Uterus (tissue), 3 donors: ENCODE measurements at regions not wholly inside any gene's neighbourhood (a gene's known extent, or its start where the extent isn't known, plus 50 kb on each side); places are given as distances from the start of the nearest gene placed in this dataset.

Source experiments
- DNase-seq, 2 donors: peaks; one replicate each; pipeline ENCODE4 v3.0.0-alpha.2; 2019 to 2020
- H3K27ac ChIP-seq, 2 donors: fragments of 200-600 bp; sonication (generic); 1 replicate in 1 of 2; 2 replicates in 1 of 2; pipeline ENCODE4 v1.5.1; 2016 to 2018
- H3K27me3 ChIP-seq, 2 donors: fragments of 200-600 bp; sonication (generic); one replicate each; pipeline ENCODE4 v1.5.1; 2018 to 2019; ENCODE audit warnings: control low read depth in 1 of 2
- H3K36me3 ChIP-seq, 2 donors: fragments of 200-600 bp; sonication (generic); one replicate each; pipeline ENCODE4 v1.5.1; 2019; ENCODE audit warnings: control low read depth in 1 of 2
- H3K4me1 ChIP-seq, 2 donors: fragments of 200-600 bp; sonication (generic); one replicate each; pipeline ENCODE4 v1.5.1; 2018 to 2019; ENCODE audit warnings: control low read depth in 1 of 2
- H3K4me3 ChIP-seq, 2 donors: fragments of 200-600 bp; sonication (generic); 1 replicate in 1 of 2; 2 replicates in 1 of 2; pipeline ENCODE4 v1.5.1; 2018 to 2019; ENCODE audit warnings: mild to moderate bottlenecking in 1 of 2
- H3K9me3 ChIP-seq, 2 donors: fragments of 200-600 bp; sonication (generic); one replicate each; pipeline ENCODE4 v1.5.1; 2019; ENCODE audit warnings: control low read depth in 1 of 2
- POLR2A ChIP-seq, 2 donors: fragments of 450-650 bp; IDR thresholded peaks; one replicate each; pipeline ENCODE4 v1.6.1; 2016; ENCODE audit warnings: antibody characterized with exemption in 2 of 2, mild to moderate bottlenecking in 1 of 2, moderate library complexity in 1 of 2
- intact Hi-C: fragments of 100-400 bp; cut with DNase I; formaldehyde crosslinking; loops from one replicate; pipeline ENCODE4 v1.15.1; 2023; ENCODE audit warnings: low total_unique reads
- TF ChIP-seq, protein P1 (sequence below), 4 experiments: fragments of 200-600 bp in 2 of 4; fragments of 450-650 bp in 2 of 4; sonication (generic) in 2 of 4; IDR thresholded peaks; one replicate each; pipeline ENCODE4 v1.5.1; 2016 to 2019; ENCODE audit warnings: antibody characterized with exemption in 4 of 4, mild to moderate bottlenecking in 2 of 4, moderate library complexity in 1 of 4
- donor health status: DM: yes; HTN: yes; CAD: no.

DNA sequence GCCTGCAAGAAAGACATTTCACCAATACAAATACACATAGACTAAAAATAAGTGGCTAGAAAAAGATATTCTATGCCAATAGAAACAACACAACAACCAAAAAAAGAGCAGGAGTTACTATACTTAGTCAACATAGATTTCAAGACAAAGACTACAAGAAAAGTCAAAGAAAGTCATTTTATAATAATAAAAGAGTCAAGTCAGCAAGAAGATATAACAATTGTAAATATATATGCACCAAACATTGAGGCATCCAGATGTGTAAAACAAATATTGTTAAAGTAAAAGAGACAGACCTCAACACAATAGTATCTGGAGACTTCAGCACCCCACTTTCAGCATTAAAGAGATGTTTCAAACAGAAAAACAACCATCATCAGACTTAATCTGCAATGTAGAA lies 104.6 kb downstream of the AMY1C start:
- no peak overlapping the region for H3K27ac ChIP-seq
- no peak overlapping the region for H3K4me3 ChIP-seq
- no peaks in the 10 kb centered on the region for H3K27me3 ChIP-seq
- no peak for DNase-seq
- no peaks in the 10 kb centered on the region for H3K36me3 ChIP-seq
- intact Hi-C loops, result no loop called here
- H3K9me3 ChIP-seq, result no peaks in the 10 kb centered on the region
- TF ChIP-seq POLR2A (IDR thresholded peaks at IDR 0.05), result no peak
- TF ChIP-seq, protein P1, sequence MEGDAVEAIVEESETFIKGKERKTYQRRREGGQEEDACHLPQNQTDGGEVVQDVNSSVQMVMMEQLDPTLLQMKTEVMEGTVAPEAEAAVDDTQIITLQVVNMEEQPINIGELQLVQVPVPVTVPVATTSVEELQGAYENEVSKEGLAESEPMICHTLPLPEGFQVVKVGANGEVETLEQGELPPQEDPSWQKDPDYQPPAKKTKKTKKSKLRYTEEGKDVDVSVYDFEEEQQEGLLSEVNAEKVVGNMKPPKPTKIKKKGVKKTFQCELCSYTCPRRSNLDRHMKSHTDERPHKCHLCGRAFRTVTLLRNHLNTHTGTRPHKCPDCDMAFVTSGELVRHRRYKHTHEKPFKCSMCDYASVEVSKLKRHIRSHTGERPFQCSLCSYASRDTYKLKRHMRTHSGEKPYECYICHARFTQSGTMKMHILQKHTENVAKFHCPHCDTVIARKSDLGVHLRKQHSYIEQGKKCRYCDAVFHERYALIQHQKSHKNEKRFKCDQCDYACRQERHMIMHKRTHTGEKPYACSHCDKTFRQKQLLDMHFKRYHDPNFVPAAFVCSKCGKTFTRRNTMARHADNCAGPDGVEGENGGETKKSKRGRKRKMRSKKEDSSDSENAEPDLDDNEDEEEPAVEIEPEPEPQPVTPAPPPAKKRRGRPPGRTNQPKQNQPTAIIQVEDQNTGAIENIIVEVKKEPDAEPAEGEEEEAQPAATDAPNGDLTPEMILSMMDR (IDR thresholded peaks at IDR 0.05), result no peak
- H3K4me1 ChIP-seq, result no peaks in the 10 kb centered on the region

DNA sequence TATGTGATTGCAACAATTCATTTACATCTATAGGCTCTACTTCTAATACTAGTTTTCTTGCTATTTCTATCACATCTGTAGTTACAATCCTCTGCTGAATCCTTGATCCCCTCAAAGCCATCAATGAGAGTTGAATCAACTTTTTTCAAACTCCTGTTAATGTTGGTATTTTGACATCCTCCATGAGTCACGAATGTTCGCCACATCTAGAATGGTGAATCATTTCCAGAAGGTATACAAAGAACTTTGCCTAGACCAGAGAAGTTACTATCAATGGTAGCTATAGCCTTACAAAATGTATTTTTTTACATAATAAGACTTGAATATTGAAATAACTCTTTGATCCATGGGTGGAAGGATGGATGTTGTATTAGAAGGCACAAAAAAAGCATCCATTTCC lies 110.0 kb downstream of the AMY1C start:
- Histone ChIP-seq H3K4me1 (no peaks in the 10 kb centered on the region), H3K9me3 (no peaks in the 10 kb centered on the region), H3K4me3 (no peak overlapping the region), H3K36me3 (no peaks in the 10 kb centered on the region), H3K27me3 (no peaks in the 10 kb centered on the region), H3K27ac (no peak overlapping the region)
- no peak for TF ChIP-seq POLR2A (IDR thresholded peaks at IDR 0.05)
- TF ChIP-seq, protein P1 (IDR thresholded peaks at IDR 0.05), result no peak
- intact Hi-C loops, result no loop called here
- no peak for DNase-seq

DNA sequence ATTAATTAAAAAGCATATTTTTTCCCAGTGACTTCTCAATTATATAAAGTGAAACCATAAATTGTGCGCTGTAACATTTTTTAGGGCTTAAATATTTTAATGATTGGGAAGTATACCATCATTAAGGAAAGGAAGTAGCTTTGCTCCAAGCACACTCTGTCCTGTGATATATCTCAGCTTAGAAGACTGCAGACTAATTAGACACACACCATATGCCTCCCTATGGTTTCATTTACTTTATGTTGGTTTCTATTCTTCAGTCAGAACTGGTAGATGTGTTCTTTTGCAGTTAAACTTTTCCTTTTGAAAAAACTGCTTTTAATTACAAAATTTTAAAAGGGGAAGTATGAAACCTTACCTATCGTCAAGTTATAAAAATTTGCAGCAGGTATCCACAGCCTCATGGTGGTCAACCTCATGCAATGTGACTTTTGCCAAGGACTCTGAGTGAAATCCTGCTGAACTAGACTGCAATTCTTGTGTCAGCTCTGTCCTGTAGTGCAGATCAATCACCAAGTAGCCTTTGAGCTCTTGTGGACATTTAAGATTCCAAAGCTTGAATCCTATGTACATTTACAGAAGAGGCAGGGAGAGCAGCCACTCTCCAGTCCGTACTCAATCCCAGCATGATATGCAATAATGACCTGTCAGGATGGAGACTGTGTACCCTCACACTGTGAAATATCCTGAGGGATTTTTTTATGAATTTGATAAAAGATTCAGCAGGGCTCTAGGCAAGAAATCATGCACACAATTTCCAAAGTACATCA lies 149.1 kb downstream of the AMY1C start:
- Histone ChIP-seq H3K36me3 (no peaks in the 10 kb centered on the region), H3K4me1 (no peaks in the 10 kb centered on the region), H3K27me3 (no peaks in the 10 kb centered on the region), H3K4me3 (no peak overlapping the region), H3K9me3 (no peaks in the 10 kb centered on the region), H3K27ac (no peak overlapping the region)
- TF ChIP-seq, protein P1 (IDR thresholded peaks at IDR 0.05), result no peak
- no peak for TF ChIP-seq POLR2A (IDR thresholded peaks at IDR 0.05)
- intact Hi-C loops, result no loop called here
- no peak for DNase-seq

DNA sequence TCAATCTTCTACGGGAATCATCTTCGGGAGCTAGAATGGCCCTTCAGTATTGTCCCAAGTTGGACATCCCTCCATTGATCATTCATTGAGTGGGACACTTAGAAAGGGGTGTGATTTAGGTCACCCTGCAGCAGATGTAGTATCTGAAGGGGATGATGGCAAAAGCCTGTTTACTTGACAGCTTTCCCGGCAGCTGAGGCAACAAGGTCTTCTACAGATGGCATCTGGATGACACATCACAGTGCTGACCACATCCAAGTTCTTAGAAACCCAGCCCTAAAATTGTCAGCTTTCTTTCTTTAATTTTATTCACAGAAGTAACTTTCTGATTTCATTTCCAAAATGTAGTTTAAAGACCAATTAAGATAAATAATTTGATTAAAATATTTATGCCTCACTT lies 150.3 kb downstream of the AMY1C start:
- Histone ChIP-seq H3K27ac (no peak overlapping the region), H3K4me3 (no peak overlapping the region), H3K27me3 (no peaks in the 10 kb centered on the region), H3K36me3 (no peaks in the 10 kb centered on the region), H3K4me1 (no peaks in the 10 kb centered on the region), H3K9me3 (no peaks in the 10 kb centered on the region)
- TF ChIP-seq POLR2A (IDR thresholded peaks at IDR 0.05), result no peak
- TF ChIP-seq, protein P1 (IDR thresholded peaks at IDR 0.05), result no peak
- DNase-seq, result no peak
- intact Hi-C loops, result no loop called here

DNA sequence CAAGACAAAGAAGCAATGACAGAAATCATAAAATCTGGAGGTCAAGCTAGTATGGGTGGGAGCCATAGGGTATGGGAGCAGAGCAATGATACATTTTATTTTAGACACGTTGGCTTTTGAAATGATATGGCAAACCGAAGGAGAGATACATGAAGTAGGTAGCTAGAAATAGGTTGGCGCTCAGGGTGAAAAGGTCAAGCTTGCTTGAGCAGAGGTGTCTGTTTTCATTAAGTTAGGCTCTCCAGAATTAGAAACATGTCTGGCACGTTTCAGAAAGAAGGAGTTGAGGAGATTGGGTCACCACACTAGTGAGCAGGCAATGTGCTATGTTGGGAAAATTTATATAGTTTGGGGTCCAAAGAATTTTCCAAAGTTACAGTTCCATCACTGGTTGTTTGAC lies 151.4 kb downstream of the AMY1C start:
- no peaks in the 10 kb centered on the region for H3K9me3 ChIP-seq
- no peaks in the 10 kb centered on the region for H3K4me1 ChIP-seq
- H3K36me3 ChIP-seq, result no peaks in the 10 kb centered on the region
- TF ChIP-seq, protein P1 (IDR thresholded peaks at IDR 0.05), result no peak
- no peak for TF ChIP-seq POLR2A (IDR thresholded peaks at IDR 0.05)
- intact Hi-C loops, result no loop called here
- H3K27ac ChIP-seq, result no peak overlapping the region
- no peaks in the 10 kb centered on the region for H3K27me3 ChIP-seq
- no peak for DNase-seq
- no peak overlapping the region for H3K4me3 ChIP-seq
